HCEC 1CT (cell line): ENCODE measurements at regions not wholly inside any gene's neighbourhood (a gene's known extent, or its start where the extent isn't known, plus 50 kb on each side); places are given as distances from the start of the nearest gene placed in this dataset.

Experiments used
- DNase-seq: peaks from one replicate; pipeline ENCODE4 v3.0.0-alpha.2; 2017

GRCh38 chr2:217517402-217517801 is 485.4 kb downstream of the TNS1 start:
- DNase-seq: peak; percentile 3

- DNase-seq: no peak
Observed at GRCh38 chr2:217515615-217516309, 487.0 kb downstream of the TNS1 start.

- no peak for DNase-seq
Observed at GRCh38 chr2:217513258-217513657, 489.5 kb downstream of the TNS1 start.

GRCh38 chr2:217512728-217513127 is 490.1 kb downstream of the TNS1 start:
- no peak for DNase-seq

GRCh38 chr2:217512259-217512658 is 490.5 kb downstream of the TNS1 start:
- peak; percentile 27 for DNase-seq

- DNase-seq: no peak
Observed at GRCh38 chr2:217511850-217512249, 490.9 kb downstream of the TNS1 start.

GRCh38 chr2:217510771-217511291 is 492.0 kb downstream of the TNS1 start:
- DNase-seq: peak; percentile 81

- no peak for DNase-seq
Observed at GRCh38 chr2:217505303-217505702, 497.5 kb downstream of the TNS1 start.

- DNase-seq: no peak
Observed at GRCh38 chr2:217501887-217502286, 500.9 kb downstream of the TNS1 start.

GRCh38 chr2:217497843-217498377 is 504.9 kb downstream of the TNS1 start:
- DNase-seq: no peak

- DNase-seq: no peak
Observed at GRCh38 chr2:217494557-217494956, 508.2 kb downstream of the TNS1 start.

- no peak for DNase-seq
Observed at GRCh38 chr2:217491271-217491670, 511.5 kb downstream of the TNS1 start.

- DNase-seq: no peak
Observed at GRCh38 chr2:217489145-217489960, 513.4 kb downstream of the TNS1 start.

GRCh38 chr2:217484046-217484445 is 518.7 kb downstream of the TNS1 start:
- DNase-seq: no peak

GRCh38 chr2:217482056-217482710 is 520.6 kb downstream of the TNS1 start:
- DNase-seq: no peak

GRCh38 chr2:217481577-217481976 is 521.2 kb downstream of the TNS1 start:
- no peak for DNase-seq

- no peak for DNase-seq
Observed at GRCh38 chr2:217479566-217479965, 523.2 kb downstream of the TNS1 start.

- DNase-seq: no peak
Observed at GRCh38 chr2:217478831-217479455, 523.9 kb downstream of the TNS1 start.

GRCh38 chr2:217477583-217477982 is 525.2 kb downstream of the TNS1 start:
- DNase-seq: no peak

GRCh38 chr2:217475791-217476190 is 527.0 kb downstream of the TNS1 start:
- no peak for DNase-seq

GRCh38 chr2:217475101-217475500 is 527.7 kb downstream of the TNS1 start:
- no peak for DNase-seq

- DNase-seq: no peak
Observed at GRCh38 chr2:217471319-217471718, 531.5 kb downstream of the TNS1 start.
